Posterior cingulate gyrus (tissue), 11 donors: ENCODE measurements at regions not wholly inside any gene's neighbourhood (a gene's known extent, or its start where the extent isn't known, plus 50 kb on each side); places are given as distances from the start of the nearest gene placed in this dataset.
"Not testable (repeated sequence)": the region's sequence is repeated elsewhere in the genome, so short reads cannot be mapped to it uniquely, and the experiment has no call there.

ENCODE experiments used
- DNase-seq, 10 donors: peaks; one replicate each; pipeline versions ENCODE4 v3.0.0 to v3.0.0-alpha.2; 2020 to 2021; ENCODE audit warnings: mixed read lengths in 3 of 10
- intact Hi-C: fragments of 100-400 bp; cut with DNase I; formaldehyde crosslinking; loops from one replicate; pipeline ENCODE4 v1.15.1; 2023

DNA sequence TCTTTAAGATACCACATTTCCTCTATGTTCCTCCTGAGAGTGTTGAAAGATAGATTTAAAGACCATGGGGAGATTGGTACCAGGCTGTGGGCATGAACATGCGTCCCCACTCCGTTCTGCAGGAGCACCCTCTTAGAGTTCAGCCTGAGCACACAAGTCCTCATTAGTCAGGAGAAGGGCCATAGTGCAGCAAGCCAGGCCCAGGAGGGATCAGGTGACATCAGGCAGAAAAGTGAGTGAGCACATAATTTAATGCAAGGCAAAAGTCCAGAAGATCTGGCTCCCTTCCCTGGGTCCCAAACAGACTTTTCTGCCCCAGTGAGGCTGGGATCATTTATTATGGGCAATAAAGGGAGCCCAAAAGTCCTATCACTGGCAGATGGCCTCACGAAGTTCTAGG, 263.7 kb upstream of the AGTR2 start:
- intact Hi-C loops, result no loop called here
- no peak for DNase-seq

- intact Hi-C loops, result no loop called here
- DNase-seq, result no peak
Measured at GRCh38 chrX:115909017-115909416, 261.5 kb upstream of the AGTR2 start.

GRCh38 chrX:115911967-115912366, 258.6 kb upstream of the AGTR2 start:
- intact Hi-C loops, result no loop called here
- no peak for DNase-seq

DNA sequence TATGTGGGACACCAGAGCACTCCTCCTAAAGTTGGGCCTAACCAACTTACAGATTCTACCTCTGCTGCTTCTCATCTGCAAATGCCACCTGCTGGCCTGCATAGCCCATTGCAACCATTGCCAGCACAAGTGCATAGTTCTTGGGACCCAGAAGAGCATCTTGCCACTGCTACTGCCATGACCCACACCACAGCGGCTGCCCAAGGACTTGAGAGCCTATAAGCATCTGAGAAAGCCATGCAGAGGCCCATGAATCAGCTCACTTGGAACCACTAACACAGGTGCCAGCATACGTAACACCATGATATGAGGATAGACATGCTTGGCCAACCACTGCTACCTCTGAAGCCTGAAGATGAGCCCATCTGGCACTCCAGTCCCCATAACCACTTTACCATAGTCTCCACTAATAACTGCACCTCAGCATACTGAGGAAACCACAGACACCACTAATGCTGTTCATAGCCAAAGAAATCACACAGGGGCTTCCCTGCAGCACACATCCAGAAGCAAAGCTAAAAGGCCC, 258.1 kb upstream of the AGTR2 start:
- no peak for DNase-seq
- intact Hi-C loops, result no loop called here

- DNase-seq, result no peak
- intact Hi-C loops, result no loop called here
Measured at GRCh38 chrX:115913575-115913974, 257.0 kb upstream of the AGTR2 start.

GRCh38 chrX:115915625-115916024, 254.9 kb upstream of the AGTR2 start:
- DNase-seq, intact Hi-C loops: not testable (repeated sequence)

GRCh38 chrX:115929480-115929879, 241.1 kb upstream of the AGTR2 start:
- DNase-seq, result no peak
- intact Hi-C loops, result no loop called here

DNA sequence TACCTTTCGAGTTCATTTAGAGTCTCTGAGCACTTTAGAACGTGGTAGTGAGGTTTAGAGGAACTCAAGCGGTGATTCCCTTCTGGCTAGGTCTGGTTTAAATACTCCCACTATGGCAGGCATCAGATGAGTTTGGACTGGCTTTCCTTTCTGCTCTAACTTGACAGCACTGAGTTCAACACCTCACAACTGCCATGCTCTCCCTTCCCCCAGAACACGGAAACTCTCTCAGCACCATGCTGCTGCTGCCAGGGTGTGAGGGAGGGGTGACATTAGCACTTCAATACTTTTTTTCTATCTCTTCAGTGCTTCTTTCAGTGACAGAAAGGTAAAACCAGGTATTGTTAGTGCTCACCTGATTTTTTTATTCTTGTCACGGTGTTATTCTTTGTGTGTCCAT, 234.5 kb upstream of the AGTR2 start:
- DNase-seq, result no peak
- intact Hi-C loops, result no loop called here

DNA sequence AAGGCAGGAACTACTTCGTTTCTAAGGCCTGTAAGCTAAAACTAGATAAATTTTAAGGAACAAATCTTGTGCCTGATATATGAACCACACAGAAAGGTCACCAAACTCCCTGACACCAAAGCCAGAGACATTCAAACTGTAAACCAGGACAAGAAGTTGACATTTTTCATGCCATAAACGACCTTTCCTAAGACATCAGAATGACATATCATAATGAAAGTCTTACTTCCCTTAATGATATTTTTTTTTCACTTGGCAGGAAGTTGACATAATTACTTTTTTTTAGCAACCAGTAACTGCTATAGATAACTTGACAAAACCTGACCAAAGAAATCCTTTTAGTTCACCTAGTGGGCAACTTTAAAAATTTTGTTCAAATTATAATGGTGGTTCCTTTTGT, 231.5 kb upstream of the AGTR2 start:
- intact Hi-C loops, result no loop called here
- DNase-seq, result no peak

DNA sequence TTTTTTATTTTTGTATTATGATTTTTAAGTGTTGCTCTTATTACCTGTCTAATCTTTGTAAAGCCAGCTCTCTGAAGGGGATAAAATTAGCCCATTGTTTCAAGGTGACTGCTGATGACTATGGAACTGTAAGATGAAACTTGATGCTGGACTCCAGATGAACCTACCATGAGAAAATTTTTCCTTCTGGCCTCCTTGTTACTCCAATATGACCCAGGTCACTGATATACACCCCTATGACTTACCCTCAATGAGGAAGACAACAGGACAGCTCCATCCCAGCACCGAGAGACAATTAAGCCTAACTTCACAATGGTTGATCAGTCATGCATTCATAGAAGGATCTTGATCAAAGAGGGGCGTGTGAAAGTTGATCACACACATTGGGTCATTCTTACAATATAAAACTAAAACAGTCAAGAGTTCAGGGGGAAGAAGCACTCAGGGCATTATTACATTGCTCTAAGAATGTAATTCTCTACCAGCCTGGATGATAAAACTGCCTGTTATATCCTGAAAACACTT, 230.8 kb upstream of the AGTR2 start:
- DNase-seq, result no peak
- intact Hi-C loops, result loop anchor here (1.0 to 10.0 kb wide), 2 partner anchors 45 to 285 kb away; no protein-coding TSS in a partner anchor

- DNase-seq, result no peak
- intact Hi-C loops, result loop anchor here (1.0 to 10.0 kb wide), 2 partner anchors 46 to 286 kb away; no protein-coding TSS in a partner anchor
Measured at GRCh38 chrX:115940348-115940747, 230.2 kb upstream of the AGTR2 start.

GRCh38 chrX:115940888-115941332, 229.6 kb upstream of the AGTR2 start:
- intact Hi-C loops, result loop anchor here (1.0 to 10.0 kb wide), 2 partner anchors 47 to 286 kb away; no protein-coding TSS in a partner anchor
- DNase-seq, result peak; percentile 26 to 97 (median 75)

- no peak for DNase-seq
- intact Hi-C loops, result loop anchor here (10.0 kb wide), 1 partner anchor 287 kb away; no protein-coding TSS in a partner anchor
Measured at GRCh38 chrX:115941388-115941787, 229.2 kb upstream of the AGTR2 start.

GRCh38 chrX:115946059-115946458, 224.5 kb upstream of the AGTR2 start:
- peak in 1 of 10 donors; percentile 74 for DNase-seq
- intact Hi-C loops, result loop anchor here (10.0 kb wide), 1 partner anchor 291 kb away; no protein-coding TSS in a partner anchor

DNA sequence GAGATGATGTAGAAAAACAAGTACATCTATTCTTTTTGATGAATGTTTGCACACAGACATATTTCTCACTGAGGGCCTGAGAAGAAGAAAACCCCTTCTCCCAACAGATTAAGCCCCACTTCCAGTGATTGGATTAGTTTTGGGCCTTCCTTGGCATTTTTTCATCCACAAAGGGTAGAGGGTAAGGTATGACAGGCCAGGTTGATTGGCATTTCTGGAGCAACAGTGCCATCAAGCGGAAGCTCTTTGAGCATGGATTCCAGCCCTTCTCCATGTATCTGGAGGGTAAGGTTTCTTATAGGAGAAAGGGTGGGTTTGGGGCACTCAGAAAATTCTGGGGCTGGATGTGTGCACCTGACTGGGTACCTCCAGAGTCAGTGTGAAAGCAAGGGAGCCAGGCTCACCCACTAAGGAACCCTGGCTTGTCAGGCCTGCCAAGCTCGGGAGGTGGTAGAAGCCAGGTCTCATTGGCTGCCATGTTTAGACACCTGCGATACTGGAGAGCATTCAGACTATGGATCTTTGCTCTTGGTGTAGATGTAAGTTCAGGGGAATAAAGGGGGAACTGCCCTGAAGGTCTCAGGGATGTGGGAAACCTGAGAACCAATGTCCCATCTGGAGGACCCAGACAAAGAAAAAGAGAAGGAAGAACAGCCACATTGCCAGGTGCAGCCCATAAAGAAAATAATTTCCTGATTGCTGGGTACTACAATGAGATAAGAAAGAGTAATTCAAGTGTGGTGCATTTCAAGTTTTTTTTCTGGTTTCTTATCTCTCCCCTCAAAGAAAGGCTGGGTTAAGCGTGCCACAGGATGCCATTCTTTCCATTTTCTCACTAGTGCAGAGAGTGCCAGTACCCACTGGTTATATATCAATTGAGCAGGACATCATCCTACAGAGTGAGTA, 222.3 kb upstream of the AGTR2 start:
- no peak for DNase-seq
- intact Hi-C loops, result loop anchor here (10.0 kb wide), 1 partner anchor 293 kb away; no protein-coding TSS in a partner anchor

GRCh38 chrX:115949900-115950822, 220.4 kb upstream of the AGTR2 start:
- intact Hi-C loops, result loop anchor here (10.0 kb wide), 1 partner anchor 295 kb away; no protein-coding TSS in a partner anchor
- peak; percentile 12 to 97 (median 70) for DNase-seq

DNA sequence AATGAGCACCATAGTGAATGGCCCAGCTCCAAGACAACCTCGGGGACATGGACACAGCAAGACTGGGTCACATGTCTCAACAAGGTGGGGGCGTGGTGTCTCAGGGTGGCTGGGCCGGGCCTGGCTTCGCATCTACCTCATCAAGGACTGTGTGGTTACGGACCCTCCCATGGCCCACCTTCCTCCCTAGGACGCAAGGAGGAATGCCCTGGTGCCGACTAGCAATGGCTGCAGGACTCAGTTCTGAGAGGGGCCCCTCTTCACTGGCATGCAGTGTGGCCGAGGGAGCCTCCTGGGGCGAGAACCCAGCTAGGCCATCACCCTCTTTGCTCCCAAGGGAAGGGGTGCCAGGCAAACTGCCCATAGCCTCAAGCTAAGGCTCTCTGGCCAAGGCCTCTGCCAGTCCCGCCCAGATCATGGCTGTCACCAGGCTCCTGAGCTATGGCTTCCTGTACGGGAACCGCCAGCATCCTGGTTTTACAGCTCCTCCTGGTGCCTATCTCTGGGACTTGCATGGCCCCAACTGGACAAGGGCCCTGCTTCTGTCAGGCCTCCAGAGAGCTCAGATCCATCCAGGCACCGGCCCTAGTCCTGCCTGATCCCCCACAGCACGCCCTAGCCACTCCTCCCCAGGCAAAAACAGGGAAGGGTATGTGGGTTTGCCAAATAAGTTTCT, 218.0 kb upstream of the AGTR2 start:
- intact Hi-C loops, result no loop called here

DNA sequence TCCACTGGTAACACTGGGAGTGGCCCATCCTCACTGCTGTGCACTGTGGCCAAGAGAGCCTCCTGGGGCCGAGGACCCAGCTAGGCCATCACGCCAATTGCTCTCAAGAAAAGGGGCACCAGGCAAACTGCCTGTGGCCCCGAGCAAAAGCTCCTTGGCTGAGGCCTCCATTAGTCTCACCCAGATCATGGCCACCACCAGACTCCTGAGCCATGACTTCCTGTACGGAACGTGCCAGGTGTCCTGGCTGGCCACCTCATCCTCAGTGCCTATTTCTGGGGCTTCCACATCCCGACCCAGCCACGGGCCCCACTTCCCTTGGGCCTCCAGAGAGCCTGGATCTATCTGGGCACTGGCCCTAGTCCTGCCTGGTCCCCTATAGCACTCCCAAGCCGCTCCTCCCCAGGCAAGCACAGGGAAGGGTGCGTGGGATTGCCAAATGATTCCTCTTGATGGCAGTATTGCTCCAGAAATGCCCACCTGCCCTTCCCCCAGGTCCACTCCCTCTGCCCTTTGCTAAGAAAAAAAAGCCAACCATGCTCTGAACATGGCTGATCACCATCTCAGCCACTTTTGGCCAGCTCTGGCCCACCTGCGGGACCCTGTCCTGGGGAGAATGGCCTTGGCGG, 212.6 kb upstream of the AGTR2 start:
- intact Hi-C loops, result no loop called here
- peak in 1 of 10 donors; percentile 85 for DNase-seq

More for the DNA sequence above, 218.0 kb upstream of the AGTR2 start:
- DNase-seq, result peak in 4 of 10 donors; percentile 31 to 91 (median 68)
